H1 (cell line): ENCODE measurements at regions not wholly inside any gene's neighbourhood (a gene's known extent, or its start where the extent isn't known, plus 50 kb on each side); places are given as distances from the start of the nearest gene placed in this dataset.

Source experiments
- CTBP2 ChIP-seq: IDR thresholded peaks from 2 replicates; pipeline ENCODE4 v1.7.0; 2011; ENCODE audit warnings: borderline replicate concordance, mild to moderate bottlenecking, moderate library complexity, mixed read lengths, low read length; ENCODE audit not compliant: insufficient read depth, insufficient read length
- EZH2 ChIP-seq: fragments of 200-600 bp; sonication (generic); IDR thresholded peaks from 2 replicates; pipeline ENCODE4 v1.7.1; 2012; ENCODE audit warnings: low read depth, mild to moderate bottlenecking, moderate library complexity, low read length, inconsistent platforms; ENCODE audit not compliant: severe bottlenecking
- POLR2AphosphoS5 ChIP-seq: IDR thresholded peaks from 2 replicates; pipeline ENCODE4 v1.6.1; 2011; ENCODE audit warnings: low read depth, low read length
- SAP30 ChIP-seq: fragments of 300-600 bp; sonication (generic); IDR thresholded peaks from 2 replicates; pipeline ENCODE4 v1.7.1; 2012; ENCODE audit warnings: low read length, moderate library complexity, mild to moderate bottlenecking, inconsistent platforms; ENCODE audit not compliant: insufficient read depth, insufficient replicate concordance
- SIX5 ChIP-seq: IDR thresholded peaks from 2 replicates; pipeline ENCODE4 v1.6.1; 2011; ENCODE audit warnings: mild to moderate bottlenecking, low read depth, low read length
- SP1 ChIP-seq: IDR thresholded peaks from 2 replicates; pipeline ENCODE4 v1.6.1; 2011; ENCODE audit warnings: low read depth, low read length
- TBP ChIP-seq: IDR thresholded peaks from 2 replicates; pipeline ENCODE4 v1.6.1; 2011; ENCODE audit warnings: low read depth, low read length, improper control_type of control experiment
- ZNF274 ChIP-seq: IDR thresholded peaks from 2 replicates; pipeline ENCODE4 v1.7.0; 2012; ENCODE audit warnings: low read length, borderline replicate concordance; ENCODE audit errors: extremely low read depth
- TF ChIP-seq, protein P1 (sequence below): fragments of 300-600 bp; sonication (generic); IDR thresholded peaks from 2 replicates; pipeline ENCODE4 v1.7.1; 2012; ENCODE audit warnings: low read length, moderate library complexity, mild to moderate bottlenecking, inconsistent platforms; ENCODE audit not compliant: insufficient replicate concordance
- TF ChIP-seq, protein P2 (sequence below), 3 experiments: IDR thresholded peaks; 1 replicate in 2 of 3; 2 replicates in 1 of 3; pipeline versions ENCODE4 v1.5.1 to v1.6.1; 2011; ENCODE audit warnings: low read length in 3 of 3, mild to moderate bottlenecking in 3 of 3, inconsistent platforms in 2 of 3, low read depth in 1 of 3, moderate library complexity in 1 of 3; ENCODE audit not compliant: insufficient read depth in 1 of 3; ENCODE audit errors: control extremely low read depth in 1 of 3

DNA sequence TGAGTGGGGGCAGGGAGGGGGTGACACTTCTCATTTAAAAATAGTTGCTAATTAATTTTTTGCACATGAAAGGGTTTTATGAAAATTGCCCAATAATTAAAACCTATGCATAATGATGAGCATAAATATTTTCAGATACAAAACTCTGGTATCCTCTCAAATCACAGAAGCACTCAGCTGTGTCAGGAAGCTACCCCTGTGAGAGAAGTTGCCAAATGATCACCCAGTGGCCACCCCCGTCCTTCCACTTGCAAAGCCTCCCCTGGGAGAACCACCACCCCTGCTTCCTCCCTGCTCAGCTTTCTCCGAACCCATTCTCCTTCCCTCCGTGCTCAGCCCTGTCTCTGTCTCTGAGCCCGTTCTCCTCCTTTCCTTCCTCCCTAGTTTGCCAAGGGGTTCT is 400.2 kb upstream of the SALL3 start (continued):
- TF ChIP-seq, protein P1, sequence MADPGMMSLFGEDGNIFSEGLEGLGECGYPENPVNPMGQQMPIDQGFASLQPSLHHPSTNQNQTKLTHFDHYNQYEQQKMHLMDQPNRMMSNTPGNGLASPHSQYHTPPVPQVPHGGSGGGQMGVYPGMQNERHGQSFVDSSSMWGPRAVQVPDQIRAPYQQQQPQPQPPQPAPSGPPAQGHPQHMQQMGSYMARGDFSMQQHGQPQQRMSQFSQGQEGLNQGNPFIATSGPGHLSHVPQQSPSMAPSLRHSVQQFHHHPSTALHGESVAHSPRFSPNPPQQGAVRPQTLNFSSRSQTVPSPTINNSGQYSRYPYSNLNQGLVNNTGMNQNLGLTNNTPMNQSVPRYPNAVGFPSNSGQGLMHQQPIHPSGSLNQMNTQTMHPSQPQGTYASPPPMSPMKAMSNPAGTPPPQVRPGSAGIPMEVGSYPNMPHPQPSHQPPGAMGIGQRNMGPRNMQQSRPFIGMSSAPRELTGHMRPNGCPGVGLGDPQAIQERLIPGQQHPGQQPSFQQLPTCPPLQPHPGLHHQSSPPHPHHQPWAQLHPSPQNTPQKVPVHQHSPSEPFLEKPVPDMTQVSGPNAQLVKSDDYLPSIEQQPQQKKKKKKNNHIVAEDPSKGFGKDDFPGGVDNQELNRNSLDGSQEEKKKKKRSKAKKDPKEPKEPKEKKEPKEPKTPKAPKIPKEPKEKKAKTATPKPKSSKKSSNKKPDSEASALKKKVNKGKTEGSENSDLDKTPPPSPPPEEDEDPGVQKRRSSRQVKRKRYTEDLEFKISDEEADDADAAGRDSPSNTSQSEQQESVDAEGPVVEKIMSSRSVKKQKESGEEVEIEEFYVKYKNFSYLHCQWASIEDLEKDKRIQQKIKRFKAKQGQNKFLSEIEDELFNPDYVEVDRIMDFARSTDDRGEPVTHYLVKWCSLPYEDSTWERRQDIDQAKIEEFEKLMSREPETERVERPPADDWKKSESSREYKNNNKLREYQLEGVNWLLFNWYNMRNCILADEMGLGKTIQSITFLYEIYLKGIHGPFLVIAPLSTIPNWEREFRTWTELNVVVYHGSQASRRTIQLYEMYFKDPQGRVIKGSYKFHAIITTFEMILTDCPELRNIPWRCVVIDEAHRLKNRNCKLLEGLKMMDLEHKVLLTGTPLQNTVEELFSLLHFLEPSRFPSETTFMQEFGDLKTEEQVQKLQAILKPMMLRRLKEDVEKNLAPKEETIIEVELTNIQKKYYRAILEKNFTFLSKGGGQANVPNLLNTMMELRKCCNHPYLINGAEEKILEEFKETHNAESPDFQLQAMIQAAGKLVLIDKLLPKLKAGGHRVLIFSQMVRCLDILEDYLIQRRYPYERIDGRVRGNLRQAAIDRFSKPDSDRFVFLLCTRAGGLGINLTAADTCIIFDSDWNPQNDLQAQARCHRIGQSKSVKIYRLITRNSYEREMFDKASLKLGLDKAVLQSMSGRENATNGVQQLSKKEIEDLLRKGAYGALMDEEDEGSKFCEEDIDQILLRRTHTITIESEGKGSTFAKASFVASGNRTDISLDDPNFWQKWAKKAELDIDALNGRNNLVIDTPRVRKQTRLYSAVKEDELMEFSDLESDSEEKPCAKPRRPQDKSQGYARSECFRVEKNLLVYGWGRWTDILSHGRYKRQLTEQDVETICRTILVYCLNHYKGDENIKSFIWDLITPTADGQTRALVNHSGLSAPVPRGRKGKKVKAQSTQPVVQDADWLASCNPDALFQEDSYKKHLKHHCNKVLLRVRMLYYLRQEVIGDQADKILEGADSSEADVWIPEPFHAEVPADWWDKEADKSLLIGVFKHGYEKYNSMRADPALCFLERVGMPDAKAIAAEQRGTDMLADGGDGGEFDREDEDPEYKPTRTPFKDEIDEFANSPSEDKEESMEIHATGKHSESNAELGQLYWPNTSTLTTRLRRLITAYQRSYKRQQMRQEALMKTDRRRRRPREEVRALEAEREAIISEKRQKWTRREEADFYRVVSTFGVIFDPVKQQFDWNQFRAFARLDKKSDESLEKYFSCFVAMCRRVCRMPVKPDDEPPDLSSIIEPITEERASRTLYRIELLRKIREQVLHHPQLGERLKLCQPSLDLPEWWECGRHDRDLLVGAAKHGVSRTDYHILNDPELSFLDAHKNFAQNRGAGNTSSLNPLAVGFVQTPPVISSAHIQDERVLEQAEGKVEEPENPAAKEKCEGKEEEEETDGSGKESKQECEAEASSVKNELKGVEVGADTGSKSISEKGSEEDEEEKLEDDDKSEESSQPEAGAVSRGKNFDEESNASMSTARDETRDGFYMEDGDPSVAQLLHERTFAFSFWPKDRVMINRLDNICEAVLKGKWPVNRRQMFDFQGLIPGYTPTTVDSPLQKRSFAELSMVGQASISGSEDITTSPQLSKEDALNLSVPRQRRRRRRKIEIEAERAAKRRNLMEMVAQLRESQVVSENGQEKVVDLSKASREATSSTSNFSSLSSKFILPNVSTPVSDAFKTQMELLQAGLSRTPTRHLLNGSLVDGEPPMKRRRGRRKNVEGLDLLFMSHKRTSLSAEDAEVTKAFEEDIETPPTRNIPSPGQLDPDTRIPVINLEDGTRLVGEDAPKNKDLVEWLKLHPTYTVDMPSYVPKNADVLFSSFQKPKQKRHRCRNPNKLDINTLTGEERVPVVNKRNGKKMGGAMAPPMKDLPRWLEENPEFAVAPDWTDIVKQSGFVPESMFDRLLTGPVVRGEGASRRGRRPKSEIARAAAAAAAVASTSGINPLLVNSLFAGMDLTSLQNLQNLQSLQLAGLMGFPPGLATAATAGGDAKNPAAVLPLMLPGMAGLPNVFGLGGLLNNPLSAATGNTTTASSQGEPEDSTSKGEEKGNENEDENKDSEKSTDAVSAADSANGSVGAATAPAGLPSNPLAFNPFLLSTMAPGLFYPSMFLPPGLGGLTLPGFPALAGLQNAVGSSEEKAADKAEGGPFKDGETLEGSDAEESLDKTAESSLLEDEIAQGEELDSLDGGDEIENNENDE, result no peak
- TF ChIP-seq EZH2 (no peak), SAP30 (no peak), POLR2AphosphoS5 (no peak), SIX5 (no peak), TBP (no peak), ZNF274 (no peak), CTBP2 (no peak), SP1 (no peak)
- TF ChIP-seq, protein P2, sequence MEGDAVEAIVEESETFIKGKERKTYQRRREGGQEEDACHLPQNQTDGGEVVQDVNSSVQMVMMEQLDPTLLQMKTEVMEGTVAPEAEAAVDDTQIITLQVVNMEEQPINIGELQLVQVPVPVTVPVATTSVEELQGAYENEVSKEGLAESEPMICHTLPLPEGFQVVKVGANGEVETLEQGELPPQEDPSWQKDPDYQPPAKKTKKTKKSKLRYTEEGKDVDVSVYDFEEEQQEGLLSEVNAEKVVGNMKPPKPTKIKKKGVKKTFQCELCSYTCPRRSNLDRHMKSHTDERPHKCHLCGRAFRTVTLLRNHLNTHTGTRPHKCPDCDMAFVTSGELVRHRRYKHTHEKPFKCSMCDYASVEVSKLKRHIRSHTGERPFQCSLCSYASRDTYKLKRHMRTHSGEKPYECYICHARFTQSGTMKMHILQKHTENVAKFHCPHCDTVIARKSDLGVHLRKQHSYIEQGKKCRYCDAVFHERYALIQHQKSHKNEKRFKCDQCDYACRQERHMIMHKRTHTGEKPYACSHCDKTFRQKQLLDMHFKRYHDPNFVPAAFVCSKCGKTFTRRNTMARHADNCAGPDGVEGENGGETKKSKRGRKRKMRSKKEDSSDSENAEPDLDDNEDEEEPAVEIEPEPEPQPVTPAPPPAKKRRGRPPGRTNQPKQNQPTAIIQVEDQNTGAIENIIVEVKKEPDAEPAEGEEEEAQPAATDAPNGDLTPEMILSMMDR (IDR thresholded peaks at IDR 0.05; ENCODE audit: control extremely low read depth in 1 of 3, insufficient read depth in 1 of 3, low read depth in 1 of 3, low read length in 3 of 3), result no peak
